Osteocyte (in vitro differentiated cells): ENCODE measurements at regions not wholly inside any gene's neighbourhood (a gene's known extent, or its start where the extent isn't known, plus 50 kb on each side); places are given as distances from the start of the nearest gene placed in this dataset.

Source experiments
- DNase-seq: peaks from one replicate; pipeline ENCODE4 v3.0.0; 2021; ENCODE audit warnings: mixed read lengths; ENCODE audit not compliant: unreplicated experiment; ENCODE audit errors: extremely low spot score
- H3K27ac Mint-ChIP-seq: one replicate; pipeline ENCODE4 v1.8.0; 2021; ENCODE audit warnings: mild to moderate bottlenecking, mixed read lengths; ENCODE audit not compliant: unreplicated experiment
- H3K27me3 Mint-ChIP-seq: one replicate; pipeline ENCODE4 v1.8.0; 2021; ENCODE audit warnings: mixed read lengths; ENCODE audit not compliant: unreplicated experiment
- H3K36me3 Mint-ChIP-seq: one replicate; pipeline ENCODE4 v1.8.0; 2021; ENCODE audit warnings: mixed read lengths; ENCODE audit not compliant: unreplicated experiment
- H3K4me1 Mint-ChIP-seq: one replicate; pipeline ENCODE4 v1.8.0; 2021; ENCODE audit warnings: mixed read lengths; ENCODE audit not compliant: unreplicated experiment
- H3K4me3 Mint-ChIP-seq: one replicate; pipeline ENCODE4 v1.8.0; 2021; ENCODE audit warnings: mild to moderate bottlenecking, moderate library complexity, mixed read lengths; ENCODE audit not compliant: unreplicated experiment
- H3K9me3 Mint-ChIP-seq: one replicate; pipeline ENCODE4 v1.8.0; 2021; ENCODE audit warnings: mixed read lengths; ENCODE audit not compliant: unreplicated experiment
- TF ChIP-seq, protein P1 (sequence below): fragments of 200-600 bp; sonication (generic); IDR thresholded peaks from 2 replicates; pipeline ENCODE4 v1.5.0; 2021; ENCODE audit warnings: antibody characterized with exemption, mild to moderate bottlenecking, moderate library complexity

DNA sequence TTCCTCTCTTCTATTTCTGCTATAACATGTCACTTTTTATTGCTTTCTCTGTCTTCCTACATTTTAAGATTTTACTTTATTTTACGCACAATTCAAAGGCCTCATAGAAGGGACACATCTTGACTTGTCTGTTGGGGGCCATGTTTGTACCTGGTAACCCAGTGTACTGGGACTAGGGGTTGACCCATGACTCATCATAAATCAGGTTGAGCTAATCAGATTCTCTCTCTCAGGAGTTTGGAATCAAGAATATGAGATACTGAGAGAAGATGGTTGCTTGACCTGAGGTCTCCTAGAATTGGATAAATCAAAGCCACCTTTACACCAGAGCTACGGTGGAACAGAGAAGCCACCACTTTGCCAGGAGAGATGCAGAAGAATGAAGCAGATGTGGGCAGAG, 153.0 kb downstream of the UXS1 start:
- H3K27ac Mint-ChIP-seq = no peak overlapping the region
- no peaks in the 10 kb centered on the region for H3K9me3 Mint-ChIP-seq
- H3K36me3 Mint-ChIP-seq = no peaks in the 10 kb centered on the region
- H3K4me3 Mint-ChIP-seq = no peak overlapping the region
- peaks cover 11% of the 10 kb centered on the region for H3K4me1 Mint-ChIP-seq
- H3K27me3 Mint-ChIP-seq = peaks cover 28% of the 10 kb centered on the region
- DNase-seq = no peak
- TF ChIP-seq, protein P1, sequence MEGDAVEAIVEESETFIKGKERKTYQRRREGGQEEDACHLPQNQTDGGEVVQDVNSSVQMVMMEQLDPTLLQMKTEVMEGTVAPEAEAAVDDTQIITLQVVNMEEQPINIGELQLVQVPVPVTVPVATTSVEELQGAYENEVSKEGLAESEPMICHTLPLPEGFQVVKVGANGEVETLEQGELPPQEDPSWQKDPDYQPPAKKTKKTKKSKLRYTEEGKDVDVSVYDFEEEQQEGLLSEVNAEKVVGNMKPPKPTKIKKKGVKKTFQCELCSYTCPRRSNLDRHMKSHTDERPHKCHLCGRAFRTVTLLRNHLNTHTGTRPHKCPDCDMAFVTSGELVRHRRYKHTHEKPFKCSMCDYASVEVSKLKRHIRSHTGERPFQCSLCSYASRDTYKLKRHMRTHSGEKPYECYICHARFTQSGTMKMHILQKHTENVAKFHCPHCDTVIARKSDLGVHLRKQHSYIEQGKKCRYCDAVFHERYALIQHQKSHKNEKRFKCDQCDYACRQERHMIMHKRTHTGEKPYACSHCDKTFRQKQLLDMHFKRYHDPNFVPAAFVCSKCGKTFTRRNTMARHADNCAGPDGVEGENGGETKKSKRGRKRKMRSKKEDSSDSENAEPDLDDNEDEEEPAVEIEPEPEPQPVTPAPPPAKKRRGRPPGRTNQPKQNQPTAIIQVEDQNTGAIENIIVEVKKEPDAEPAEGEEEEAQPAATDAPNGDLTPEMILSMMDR = no peak

DNA sequence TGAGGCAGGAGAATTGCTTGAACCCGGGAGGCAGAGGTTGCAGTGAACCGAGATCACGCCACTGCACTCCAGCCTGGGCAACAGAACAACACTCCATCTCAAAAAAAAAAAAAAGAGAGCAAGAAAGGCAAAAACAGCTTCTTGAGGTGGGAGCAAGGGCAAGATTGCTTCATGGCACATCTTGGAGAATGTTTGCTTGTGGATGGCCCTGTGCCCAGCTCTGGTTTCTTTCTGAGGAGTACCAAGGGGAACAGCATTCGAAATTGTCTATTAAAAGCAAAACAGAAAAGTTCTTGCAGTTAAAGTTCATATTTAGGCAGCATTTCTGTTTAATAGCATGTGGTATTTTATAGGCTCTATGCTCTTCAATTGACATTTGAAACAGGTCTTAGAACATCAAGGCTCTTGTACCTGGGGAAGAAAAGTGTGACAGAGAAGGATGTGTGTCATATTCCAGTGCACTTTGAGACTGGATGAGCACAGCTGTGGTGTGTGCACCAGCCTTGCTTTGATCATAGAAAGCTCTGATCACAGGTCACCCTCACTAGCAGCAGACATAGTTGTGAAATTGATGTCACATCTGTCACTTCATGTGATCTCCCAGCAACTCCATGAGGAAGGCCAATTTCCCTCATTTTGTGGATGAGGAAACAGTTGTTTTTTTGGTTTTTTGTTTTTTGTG, 154.3 kb downstream of the UXS1 start:
- TF ChIP-seq, protein P1 = no peak
- no peaks in the 10 kb centered on the region for H3K36me3 Mint-ChIP-seq
- no peak overlapping the region for H3K27ac Mint-ChIP-seq
- no peak for DNase-seq
- H3K9me3 Mint-ChIP-seq = no peaks in the 10 kb centered on the region
- peaks cover 28% of the 10 kb centered on the region for H3K27me3 Mint-ChIP-seq
- peaks cover 19% of the 10 kb centered on the region for H3K4me1 Mint-ChIP-seq
- no peak overlapping the region for H3K4me3 Mint-ChIP-seq

DNA sequence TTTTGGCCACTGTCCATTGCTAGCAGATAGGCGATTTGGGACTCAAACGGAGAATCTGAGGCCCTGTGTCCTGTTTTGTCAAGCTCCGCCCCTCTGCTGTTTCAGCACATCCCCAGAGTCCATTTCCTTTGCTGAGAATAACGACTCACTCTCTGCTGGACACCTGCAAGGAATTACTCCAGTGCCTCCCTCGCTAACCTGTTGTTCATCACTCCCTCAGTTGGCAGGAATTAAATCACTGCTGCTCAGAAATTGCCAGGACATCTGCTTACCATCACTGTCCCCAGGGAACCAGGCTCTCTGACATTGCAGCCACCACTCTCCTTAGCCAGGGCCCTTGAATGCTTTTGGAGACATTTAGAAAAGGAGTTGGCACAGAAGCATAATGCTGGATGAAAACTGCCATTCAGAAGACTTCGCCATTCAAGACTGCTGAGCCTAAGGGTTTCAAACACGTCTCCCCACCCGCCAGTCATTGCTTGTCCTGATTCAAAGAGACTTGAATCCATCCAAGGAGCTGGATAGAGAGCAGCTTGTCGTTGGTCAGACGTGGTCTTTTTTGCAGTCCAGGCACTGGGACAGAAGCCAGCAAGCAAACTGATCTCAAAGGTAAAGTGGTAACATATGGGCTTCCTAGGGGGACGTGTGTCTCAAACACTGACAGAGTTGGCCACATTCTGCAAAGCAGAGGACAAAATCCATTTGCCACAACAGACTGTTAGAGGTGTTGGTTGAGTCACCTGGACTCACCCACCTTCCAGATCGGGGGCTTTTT, 155.3 kb downstream of the UXS1 start:
- no peak for DNase-seq
- no peaks in the 10 kb centered on the region for H3K36me3 Mint-ChIP-seq
- H3K27me3 Mint-ChIP-seq = peaks cover 28% of the 10 kb centered on the region
- H3K27ac Mint-ChIP-seq = no peak overlapping the region
- no peak overlapping the region for H3K4me3 Mint-ChIP-seq
- peaks cover 19% of the 10 kb centered on the region for H3K4me1 Mint-ChIP-seq
- TF ChIP-seq, protein P1 = no peak
- no peaks in the 10 kb centered on the region for H3K9me3 Mint-ChIP-seq

DNA sequence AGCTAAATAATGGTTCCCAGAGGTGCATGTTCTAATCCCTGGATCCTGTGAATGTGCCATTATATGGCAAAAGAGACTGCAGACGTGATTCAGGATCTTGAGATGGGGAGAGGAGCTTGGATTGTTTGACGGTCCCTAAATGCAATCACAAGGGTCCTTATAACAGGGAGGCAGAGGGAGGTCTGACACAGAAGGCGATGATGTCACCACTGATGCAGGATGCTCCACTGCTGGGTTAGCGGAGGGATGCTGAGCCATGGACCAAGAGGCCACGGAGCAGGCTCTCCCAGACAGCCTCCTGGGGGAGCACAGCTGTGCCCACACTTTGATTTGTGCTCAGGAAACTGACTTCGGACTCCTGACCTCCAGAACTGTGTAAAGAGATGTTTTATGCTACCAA, 156.2 kb downstream of the UXS1 start:
- no peak overlapping the region for H3K27ac Mint-ChIP-seq
- no peak overlapping the region for H3K4me3 Mint-ChIP-seq
- peaks cover 19% of the 10 kb centered on the region for H3K4me1 Mint-ChIP-seq
- H3K36me3 Mint-ChIP-seq = no peaks in the 10 kb centered on the region
- H3K9me3 Mint-ChIP-seq = peaks cover 7% of the 10 kb centered on the region
- H3K27me3 Mint-ChIP-seq = peaks cover 28% of the 10 kb centered on the region
- TF ChIP-seq, protein P1 = no peak
- DNase-seq = no peak

DNA sequence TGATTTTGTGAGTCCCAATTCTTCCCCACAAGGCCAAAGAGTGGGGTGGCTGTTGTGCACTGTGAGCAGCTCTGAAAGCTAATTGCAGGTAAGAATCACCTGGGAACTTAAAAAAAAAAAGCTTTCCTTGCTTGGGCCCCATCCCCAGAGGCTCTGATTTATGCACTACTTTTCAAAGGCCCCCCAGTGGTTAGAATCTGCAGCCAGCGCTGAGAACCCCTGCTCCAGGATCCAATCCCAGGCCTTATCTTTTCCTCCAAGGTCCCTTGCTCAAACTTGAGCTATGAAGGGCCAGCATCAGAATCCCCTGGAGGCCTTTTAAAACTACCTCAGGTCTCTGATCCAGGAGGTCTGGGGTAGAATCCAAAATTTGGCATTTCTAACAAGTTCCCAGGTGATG, 156.8 kb downstream of the UXS1 start:
- H3K27me3 Mint-ChIP-seq = peaks cover 28% of the 10 kb centered on the region
- peaks cover 19% of the 10 kb centered on the region for H3K4me1 Mint-ChIP-seq
- TF ChIP-seq, protein P1 = no peak
- H3K4me3 Mint-ChIP-seq = no peak overlapping the region
- no peaks in the 10 kb centered on the region for H3K36me3 Mint-ChIP-seq
- peaks cover 7% of the 10 kb centered on the region for H3K9me3 Mint-ChIP-seq
- H3K27ac Mint-ChIP-seq = no peak overlapping the region
- no peak for DNase-seq
